Breast epithelium (tissue), 3 donors: ENCODE measurements at regions not wholly inside any gene's neighbourhood (a gene's known extent, or its start where the extent isn't known, plus 50 kb on each side); places are given as distances from the start of the nearest gene placed in this dataset.

Source experiments
- POLR2A ChIP-seq: fragments of 450-650 bp; IDR thresholded peaks from one replicate; pipeline ENCODE4 v1.6.1; 2016; ENCODE audit warnings: antibody characterized with exemption, mild to moderate bottlenecking, moderate library complexity
- TF ChIP-seq, protein P1 (sequence below), 3 donors: fragments of 450-650 bp; IDR thresholded peaks; one replicate each; pipeline ENCODE4 v1.5.1; 2016 to 2017; ENCODE audit warnings: antibody characterized with exemption in 3 of 3, mild to moderate bottlenecking in 3 of 3, moderate library complexity in 3 of 3

DNA sequence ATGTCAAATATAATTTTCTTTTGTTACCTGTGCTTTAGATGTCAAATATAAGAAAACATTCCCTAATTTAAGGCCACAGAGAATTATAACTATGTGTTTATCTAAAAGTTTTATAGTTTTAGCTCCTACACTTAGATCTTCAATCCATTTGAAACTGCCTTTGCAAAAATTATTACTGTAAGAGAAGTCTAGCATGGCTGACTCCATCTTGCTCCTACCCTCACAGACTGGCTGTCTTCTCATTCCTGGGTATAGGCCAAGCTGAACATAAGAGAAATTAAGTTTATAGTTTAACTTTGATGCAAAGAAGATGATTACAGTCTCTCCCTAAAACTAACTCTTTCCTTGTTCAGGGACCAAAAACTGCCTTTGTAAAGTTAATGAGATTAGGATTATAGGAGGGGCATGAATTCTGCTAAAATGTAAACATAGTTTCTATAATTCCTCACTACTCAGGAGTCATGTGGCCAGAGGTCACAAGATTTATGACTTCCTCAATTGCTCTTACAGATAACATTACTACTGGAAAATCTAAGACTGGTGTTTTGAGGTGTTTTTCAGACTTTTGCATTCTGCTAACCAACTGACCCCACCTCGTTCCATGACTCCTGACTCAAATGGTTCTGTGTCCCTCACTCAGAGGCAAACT is 184.0 kb downstream of the BCHE start:
- TF ChIP-seq, protein P1, sequence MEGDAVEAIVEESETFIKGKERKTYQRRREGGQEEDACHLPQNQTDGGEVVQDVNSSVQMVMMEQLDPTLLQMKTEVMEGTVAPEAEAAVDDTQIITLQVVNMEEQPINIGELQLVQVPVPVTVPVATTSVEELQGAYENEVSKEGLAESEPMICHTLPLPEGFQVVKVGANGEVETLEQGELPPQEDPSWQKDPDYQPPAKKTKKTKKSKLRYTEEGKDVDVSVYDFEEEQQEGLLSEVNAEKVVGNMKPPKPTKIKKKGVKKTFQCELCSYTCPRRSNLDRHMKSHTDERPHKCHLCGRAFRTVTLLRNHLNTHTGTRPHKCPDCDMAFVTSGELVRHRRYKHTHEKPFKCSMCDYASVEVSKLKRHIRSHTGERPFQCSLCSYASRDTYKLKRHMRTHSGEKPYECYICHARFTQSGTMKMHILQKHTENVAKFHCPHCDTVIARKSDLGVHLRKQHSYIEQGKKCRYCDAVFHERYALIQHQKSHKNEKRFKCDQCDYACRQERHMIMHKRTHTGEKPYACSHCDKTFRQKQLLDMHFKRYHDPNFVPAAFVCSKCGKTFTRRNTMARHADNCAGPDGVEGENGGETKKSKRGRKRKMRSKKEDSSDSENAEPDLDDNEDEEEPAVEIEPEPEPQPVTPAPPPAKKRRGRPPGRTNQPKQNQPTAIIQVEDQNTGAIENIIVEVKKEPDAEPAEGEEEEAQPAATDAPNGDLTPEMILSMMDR (IDR thresholded peaks at IDR 0.05) = no peak
- TF ChIP-seq POLR2A = no peak
